Activated CD4-positive, alpha-beta T cell treated with anti-CD3 and anti-CD28 coated beads for 36 hours (primary cell): ENCODE measurements at regions not wholly inside any gene's neighbourhood (a gene's known extent, or its start where the extent isn't known, plus 50 kb on each side); places are given as distances from the start of the nearest gene placed in this dataset.

Experiments used
- ATAC-seq: fragments of 200-7000 bp; cut with Tn5 transposase; one replicate; pipeline ENCODE4 v1.10.0; 2021; ENCODE audit warnings: mild to moderate bottlenecking, moderate library complexity
- CTCF ChIA-PET: fragments of 350-600 bp; sonication (Branson Sonifier 250); formaldehyde crosslinking; loops from one replicate; lab custom pipeline; 2021; ENCODE audit warnings: antibody characterized with exemption; lab: Charles Lee
- POLR2A ChIA-PET: fragments of 350-600 bp; sonication (Branson Sonifier 250); formaldehyde crosslinking; loops from one replicate; lab custom pipeline; 2021; ENCODE audit warnings: antibody characterized with exemption, inconsistent platforms; lab: Charles Lee
- DNase-seq: peaks from one replicate; pipeline ENCODE4 v3.0.0-alpha.2; 2020
- H3K27ac Mint-ChIP-seq: one replicate; pipeline ENCODE4 v1.8.0; 2021; ENCODE audit warnings: mixed read lengths
- H3K27me3 Mint-ChIP-seq: one replicate; pipeline ENCODE4 v1.8.0; 2021; ENCODE audit warnings: mixed read lengths
- H3K36me3 Mint-ChIP-seq: one replicate; pipeline ENCODE4 v1.8.0; 2021; ENCODE audit warnings: low read depth, mixed read lengths
- H3K4me1 Mint-ChIP-seq: one replicate; pipeline ENCODE4 v1.8.0; 2021; ENCODE audit warnings: mixed read lengths
- H3K4me3 Mint-ChIP-seq: one replicate; pipeline ENCODE4 v1.8.0; 2021; ENCODE audit warnings: mild to moderate bottlenecking, moderate library complexity, mixed read lengths
- H3K9me3 Mint-ChIP-seq: one replicate; pipeline ENCODE4 v1.8.0; 2021; ENCODE audit warnings: low read depth, mixed read lengths
- intact Hi-C, 2 experiments: fragments of 100-400 bp; cut with DNase I in 1 of 2; cut with micrococcal nuclease in 1 of 2; formaldehyde crosslinking; loops; one replicate each; pipeline versions ENCODE4 v1.14.2 to v1.15.1; 2022 to 2024; cut with DNase I, micrococcal nuclease

DNA sequence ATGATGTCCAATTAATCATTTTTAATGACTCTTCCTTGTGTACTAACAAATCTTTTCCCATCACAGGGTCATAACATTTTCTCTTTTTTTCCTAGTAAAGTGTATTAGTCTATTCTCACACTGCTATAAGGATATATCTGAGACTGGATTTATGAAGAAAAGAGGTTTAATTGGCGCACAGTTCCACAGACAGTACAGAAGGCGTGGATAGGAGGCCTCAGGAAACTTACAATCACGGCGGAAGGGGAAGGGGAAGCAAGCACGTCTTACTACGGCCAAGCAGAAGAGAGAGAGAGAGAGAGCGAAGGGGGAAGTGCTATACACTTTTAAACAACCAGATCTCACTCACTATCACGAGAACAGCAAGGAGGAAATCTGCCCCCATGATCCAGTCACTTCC lies 359.4 kb upstream of the NFE2L3 start:
- Mint-ChIP-seq H3K4me1 (no peaks in the 10 kb centered on the region), H3K9me3 (no peaks in the 10 kb centered on the region), H3K4me3 (no peak overlapping the region), H3K27ac (no peak overlapping the region), H3K36me3 (no peaks in the 10 kb centered on the region), H3K27me3 (peaks cover 11% of the 10 kb centered on the region)
- POLR2A ChIA-PET: interaction anchor here (0.7 kb wide), 1 partner anchor 59 kb away, joined by 6 read pairs; no protein-coding TSS in a partner anchor
- intact Hi-C loops: no loop called here
- ATAC-seq: no peak
- no peak for DNase-seq
- CTCF ChIA-PET: no interaction called here

DNA sequence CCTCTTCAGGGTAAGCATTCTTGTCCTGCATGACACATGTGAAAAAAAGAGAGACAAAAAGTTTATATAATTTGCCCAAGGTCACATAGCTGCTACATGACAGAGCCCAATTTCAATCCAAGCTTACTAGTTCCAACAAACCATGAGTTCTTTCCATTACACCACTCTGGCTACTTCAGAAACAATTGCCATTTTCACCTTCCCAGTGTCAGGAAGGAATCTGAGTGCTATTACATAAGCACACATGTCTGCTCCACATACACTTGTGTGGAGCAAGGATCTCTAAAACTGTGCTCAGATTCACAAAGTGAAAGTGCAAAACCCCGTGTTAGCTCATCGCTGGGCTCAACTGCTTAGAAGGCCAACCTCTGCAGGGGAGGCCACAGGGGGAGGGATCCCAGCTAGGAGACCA lies 356.2 kb upstream of the NFE2L3 start:
- no peak overlapping the region for H3K4me3 Mint-ChIP-seq
- no peaks in the 10 kb centered on the region for H3K9me3 Mint-ChIP-seq
- DNase-seq (no peak), ATAC-seq (no peak)
- H3K27me3 Mint-ChIP-seq: peaks cover 11% of the 10 kb centered on the region
- intact Hi-C loops: no loop called here
- ChIA-PET POLR2A (interaction anchor here (0.6 kb wide), 1 partner anchor 54 kb away, joined by 3 read pairs; no protein-coding TSS in a partner anchor), CTCF (no interaction called here)
- H3K27ac Mint-ChIP-seq: no peak overlapping the region
- no peaks in the 10 kb centered on the region for H3K4me1 Mint-ChIP-seq
- H3K36me3 Mint-ChIP-seq: no peaks in the 10 kb centered on the region

DNA sequence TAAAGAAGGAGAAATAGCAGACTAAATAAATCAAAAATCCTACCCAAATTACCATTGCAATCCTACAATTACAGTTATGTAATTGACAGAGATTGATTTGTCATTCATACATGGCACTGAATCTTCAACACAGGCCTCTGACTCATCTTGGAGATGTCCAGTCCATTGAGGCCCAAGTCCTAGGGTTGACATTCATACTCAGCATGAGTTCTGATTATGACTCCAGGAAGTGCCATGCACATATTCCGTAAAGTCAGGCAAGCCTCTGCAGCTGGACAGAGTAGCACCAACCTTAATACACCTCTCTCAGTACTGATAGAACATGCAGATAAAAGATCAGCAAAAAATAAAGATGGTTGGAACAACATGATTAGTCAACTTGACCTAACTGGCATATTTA lies 353.7 kb upstream of the NFE2L3 start:
- intact Hi-C loops: no loop called here
- no peak overlapping the region for H3K27ac Mint-ChIP-seq
- peaks cover 11% of the 10 kb centered on the region for H3K4me1 Mint-ChIP-seq
- no peak overlapping the region for H3K4me3 Mint-ChIP-seq
- CTCF ChIA-PET: no interaction called here
- H3K36me3 Mint-ChIP-seq: no peaks in the 10 kb centered on the region
- POLR2A ChIA-PET: no interaction called here
- ATAC-seq: no peak
- H3K9me3 Mint-ChIP-seq: no peaks in the 10 kb centered on the region
- peaks cover 7% of the 10 kb centered on the region for H3K27me3 Mint-ChIP-seq
- no peak for DNase-seq

DNA sequence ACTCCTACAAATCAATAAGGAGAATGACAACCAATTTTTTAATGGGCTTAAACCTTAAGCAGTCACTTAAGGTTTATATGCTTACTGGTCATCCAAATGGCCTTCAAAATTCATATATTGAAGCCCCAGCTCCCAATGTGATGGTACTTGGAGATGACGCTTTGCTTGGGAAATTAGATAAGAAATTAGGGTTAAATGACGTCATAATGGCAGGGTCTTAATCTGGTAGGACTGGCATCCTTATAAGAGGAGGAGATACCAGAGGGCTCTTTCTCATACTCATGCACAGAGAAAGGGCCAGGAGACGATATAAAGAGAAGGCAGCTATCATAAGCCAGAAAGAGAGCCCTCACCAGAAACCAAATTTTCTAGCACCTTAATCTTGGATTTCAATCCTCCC lies 350.8 kb upstream of the NFE2L3 start:
- H3K9me3 Mint-ChIP-seq: no peaks in the 10 kb centered on the region
- intact Hi-C loops: no loop called here
- no peaks in the 10 kb centered on the region for H3K27me3 Mint-ChIP-seq
- no peaks in the 10 kb centered on the region for H3K36me3 Mint-ChIP-seq
- DNase-seq (no peak), ATAC-seq (no peak)
- POLR2A ChIA-PET: no interaction called here
- H3K4me1 Mint-ChIP-seq: peaks cover 13% of the 10 kb centered on the region
- no peak overlapping the region for H3K27ac Mint-ChIP-seq
- no peak overlapping the region for H3K4me3 Mint-ChIP-seq
- CTCF ChIA-PET: interaction anchor here (0.7 to 1.0 kb wide), 2 partner anchors 50 to 641 kb away, joined by 3 read pairs; no protein-coding TSS in a partner anchor

DNA sequence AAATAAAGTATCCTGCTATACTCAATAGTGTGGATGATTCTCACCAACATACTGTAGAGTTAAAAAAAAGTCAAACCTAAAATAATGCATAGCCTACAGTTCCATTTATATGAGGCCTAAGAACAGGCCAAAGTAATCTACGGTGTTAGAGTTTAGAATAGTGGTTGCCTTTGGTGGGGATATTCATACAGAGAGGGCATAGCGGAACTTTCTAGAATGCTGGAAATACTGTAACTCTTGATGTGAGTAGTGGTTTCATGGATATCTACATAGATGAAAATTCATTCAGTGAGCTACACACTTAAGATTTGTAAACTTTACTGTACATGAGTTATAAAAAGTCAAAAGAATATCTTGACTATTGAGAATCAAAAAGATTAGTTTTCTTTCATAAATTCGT lies 349.9 kb upstream of the NFE2L3 start:
- Mint-ChIP-seq H3K27me3 (peaks cover 3% of the 10 kb centered on the region), H3K9me3 (no peaks in the 10 kb centered on the region), H3K27ac (no peak overlapping the region), H3K36me3 (no peaks in the 10 kb centered on the region), H3K4me3 (no peak overlapping the region), H3K4me1 (peaks cover 13% of the 10 kb centered on the region)
- ATAC-seq: peak; percentile 69
- CTCF ChIA-PET: no interaction called here
- intact Hi-C loops: no loop called here
- POLR2A ChIA-PET: no interaction called here
- no peak for DNase-seq

DNA sequence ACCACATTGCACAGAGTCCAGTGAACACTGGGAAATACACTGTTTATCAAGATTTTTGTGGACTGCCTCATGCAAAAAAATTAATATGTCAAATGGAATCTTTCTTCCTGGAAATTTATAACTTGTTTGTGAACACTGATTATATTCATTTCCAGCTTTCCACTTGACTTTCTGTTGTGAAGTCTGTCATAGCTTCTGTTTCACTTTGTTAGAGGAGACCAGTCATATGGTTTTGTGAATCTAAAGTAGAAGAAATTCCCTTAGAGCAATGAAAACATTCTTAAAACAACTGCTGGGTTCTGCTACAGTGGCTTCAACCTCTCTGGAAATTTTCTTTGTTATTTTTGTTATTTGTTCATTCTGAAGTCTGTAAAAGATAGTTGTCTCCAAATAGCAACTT lies 349.5 kb upstream of the NFE2L3 start:
- no peak for DNase-seq
- Mint-ChIP-seq H3K4me3 (no peak overlapping the region), H3K36me3 (no peaks in the 10 kb centered on the region), H3K9me3 (no peaks in the 10 kb centered on the region), H3K4me1 (peaks cover 13% of the 10 kb centered on the region), H3K27me3 (peaks cover 3% of the 10 kb centered on the region), H3K27ac (no peak overlapping the region)
- POLR2A ChIA-PET: no interaction called here
- CTCF ChIA-PET: no interaction called here
- intact Hi-C loops: no loop called here
- peak; percentile 76 for ATAC-seq

DNA sequence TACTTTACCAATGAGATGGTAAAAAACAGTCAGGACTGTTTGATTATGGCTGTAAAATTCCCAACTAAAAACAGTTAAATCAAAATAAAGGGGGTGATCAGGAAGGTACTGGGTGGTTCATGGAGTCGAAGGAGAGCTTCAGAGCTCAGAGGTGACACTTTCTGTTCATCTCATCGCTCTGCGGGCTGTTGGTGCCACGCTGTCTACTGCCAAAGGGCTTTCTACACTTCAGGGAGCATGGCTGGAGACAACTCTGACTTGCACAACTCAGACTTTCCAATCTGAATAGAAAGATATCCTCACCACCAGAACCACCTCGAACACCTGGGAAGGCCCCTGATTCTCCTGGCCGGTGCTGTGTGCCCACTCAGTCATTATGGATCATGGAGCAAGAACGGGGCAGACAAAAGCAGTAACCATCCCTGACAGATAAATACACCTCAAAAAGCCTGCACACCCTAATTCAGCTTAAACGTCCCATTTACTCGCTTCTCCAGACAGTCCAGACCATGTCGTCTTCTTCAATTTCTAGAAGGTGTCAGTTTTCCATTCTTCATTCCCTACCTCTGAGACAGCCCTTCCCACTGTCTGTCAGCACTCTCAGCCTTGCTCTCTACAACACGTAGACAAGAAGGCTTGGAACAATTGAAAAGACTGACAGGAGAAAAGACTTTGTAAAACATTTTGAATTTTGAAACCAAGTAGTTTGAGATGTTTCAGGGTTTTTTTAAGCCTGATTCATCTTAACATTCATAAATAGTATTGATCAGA lies 348.7 kb upstream of the NFE2L3 start:
- no peaks in the 10 kb centered on the region for H3K9me3 Mint-ChIP-seq
- peak; percentile 75 for ATAC-seq
- POLR2A ChIA-PET: no interaction called here
- H3K4me3 Mint-ChIP-seq: no peak overlapping the region
- no peak overlapping the region for H3K27ac Mint-ChIP-seq
- peak; percentile 32 for DNase-seq
- peaks cover 6% of the 10 kb centered on the region for H3K27me3 Mint-ChIP-seq
- H3K36me3 Mint-ChIP-seq: no peaks in the 10 kb centered on the region
- H3K4me1 Mint-ChIP-seq: peaks cover 13% of the 10 kb centered on the region
- intact Hi-C loops: no loop called here
- CTCF ChIA-PET: no interaction called here

DNA sequence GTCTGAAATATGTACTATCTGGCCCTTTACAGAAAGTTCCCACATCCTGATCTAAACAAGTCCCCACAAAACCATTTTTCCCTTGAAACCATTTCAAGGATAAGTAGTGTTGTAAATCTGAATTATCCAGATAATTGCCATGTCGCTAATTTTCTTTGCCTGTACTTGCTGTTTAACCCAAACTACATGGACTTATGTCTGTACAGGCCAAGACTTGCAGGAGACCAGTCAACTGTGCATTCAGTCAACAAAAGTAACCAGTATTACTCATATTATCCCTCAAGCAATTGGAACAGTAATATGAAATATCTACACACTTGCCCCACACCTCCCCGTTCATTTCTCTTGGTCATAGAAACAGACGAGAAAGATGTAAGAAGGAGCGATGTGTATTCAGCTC lies 347.8 kb upstream of the NFE2L3 start:
- intact Hi-C loops: no loop called here
- H3K27me3 Mint-ChIP-seq: peaks cover 6% of the 10 kb centered on the region

DNA sequence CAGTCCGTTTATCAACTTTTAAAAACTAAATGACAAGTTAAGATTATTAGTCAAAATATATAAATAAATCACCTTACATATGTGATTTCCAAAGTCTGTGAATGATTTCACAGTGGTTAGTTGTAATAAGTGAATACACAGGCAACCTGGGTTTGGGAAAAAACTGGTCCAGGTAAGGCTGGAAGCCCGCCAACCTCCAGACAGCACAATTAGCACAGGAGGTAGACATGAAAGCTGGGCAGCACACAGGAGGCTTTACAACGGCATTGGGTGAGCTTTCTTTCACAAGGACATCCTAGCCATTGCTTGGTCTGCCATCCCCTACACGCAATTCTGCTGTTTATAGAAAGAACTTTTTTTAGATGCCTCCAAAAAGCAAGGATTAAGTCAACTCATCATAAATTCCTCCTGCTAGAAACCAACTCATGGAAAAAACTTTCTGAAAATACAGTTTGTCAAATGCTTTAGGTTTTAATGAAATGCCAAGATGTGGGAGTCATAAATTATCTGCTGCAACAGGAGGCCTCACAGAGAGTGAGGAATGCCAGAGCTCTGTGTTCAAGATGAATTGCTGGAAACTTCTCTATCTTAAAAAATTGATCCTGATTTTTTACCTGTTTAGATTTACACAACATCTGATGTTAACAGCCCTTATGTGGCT lies 346.8 kb upstream of the NFE2L3 start:
- Mint-ChIP-seq H3K9me3 (no peaks in the 10 kb centered on the region), H3K4me3 (no peak overlapping the region), H3K4me1 (peaks cover 13% of the 10 kb centered on the region), H3K36me3 (no peaks in the 10 kb centered on the region), H3K27ac (no peak overlapping the region), H3K27me3 (peaks cover 6% of the 10 kb centered on the region)
- intact Hi-C loops: no loop called here
- ChIA-PET CTCF (no interaction called here), POLR2A (interaction anchor here (0.6 kb wide), 1 partner anchor 12 kb away, joined by 3 read pairs; no protein-coding TSS in a partner anchor)
- ATAC-seq (no peak), DNase-seq (no peak)

More for the DNA sequence above, 347.8 kb upstream of the NFE2L3 start:
- DNase-seq (no peak), ATAC-seq (no peak)
- H3K27ac Mint-ChIP-seq: no peak overlapping the region
- H3K4me1 Mint-ChIP-seq: peaks cover 13% of the 10 kb centered on the region
- POLR2A ChIA-PET: no interaction called here
- no peaks in the 10 kb centered on the region for H3K9me3 Mint-ChIP-seq
- CTCF ChIA-PET: no interaction called here
- no peaks in the 10 kb centered on the region for H3K36me3 Mint-ChIP-seq
- no peak overlapping the region for H3K4me3 Mint-ChIP-seq

DNA sequence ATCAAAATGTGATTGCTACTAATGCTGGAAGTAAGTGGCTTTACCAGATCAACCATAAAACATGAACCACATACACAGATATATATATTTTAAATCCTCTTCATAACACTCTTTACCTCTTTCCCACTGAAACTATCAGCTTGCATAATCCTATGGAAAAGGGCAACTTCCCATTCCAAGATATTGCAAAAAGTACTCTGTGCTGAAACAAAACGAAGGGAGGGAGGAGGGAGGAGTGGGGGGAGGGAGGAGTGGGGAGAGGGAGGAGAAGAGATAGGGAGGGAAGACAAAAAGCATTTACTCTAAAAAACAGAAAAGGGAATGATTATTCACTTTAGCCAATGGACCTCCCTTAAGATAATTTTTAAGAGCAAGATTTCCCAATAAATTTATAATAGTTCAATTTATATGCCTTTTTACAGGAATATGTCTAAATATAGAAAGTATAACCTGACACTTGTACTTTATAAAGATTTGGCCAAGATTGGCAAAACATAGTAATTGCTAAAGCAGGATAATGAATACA lies 344.8 kb upstream of the NFE2L3 start:
- Mint-ChIP-seq H3K27me3 (peaks cover 8% of the 10 kb centered on the region), H3K4me1 (peaks cover 11% of the 10 kb centered on the region), H3K4me3 (no peak overlapping the region), H3K27ac (no peak overlapping the region), H3K36me3 (no peaks in the 10 kb centered on the region), H3K9me3 (no peaks in the 10 kb centered on the region)
- no peak for ATAC-seq
- ChIA-PET CTCF (no interaction called here), POLR2A (no interaction called here)
- DNase-seq: no peak
- intact Hi-C loops: no loop called here

DNA sequence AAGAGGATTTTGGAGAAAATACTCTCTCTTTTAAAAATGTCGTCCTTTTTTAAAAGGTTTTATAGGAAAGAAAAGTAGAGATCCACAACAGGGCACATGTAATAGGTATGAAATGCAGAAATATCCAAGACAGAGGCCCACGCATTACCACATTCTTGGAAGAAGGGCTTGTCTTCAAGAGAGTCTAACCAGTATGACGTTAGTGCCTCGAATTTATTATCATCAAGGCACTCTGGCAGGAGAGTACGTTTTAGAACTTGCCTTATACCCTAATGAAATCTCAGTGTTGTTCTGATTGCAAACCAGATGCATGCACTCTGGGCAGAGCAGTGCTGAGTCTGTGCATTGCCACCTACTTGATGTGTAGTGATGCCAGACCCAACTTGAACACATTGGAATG lies 342.6 kb upstream of the NFE2L3 start:
- ATAC-seq: no peak
- Mint-ChIP-seq H3K27me3 (peaks cover 11% of the 10 kb centered on the region), H3K36me3 (no peaks in the 10 kb centered on the region), H3K4me3 (no peak overlapping the region), H3K27ac (no peak overlapping the region), H3K9me3 (no peaks in the 10 kb centered on the region), H3K4me1 (no peaks in the 10 kb centered on the region)
- no peak for DNase-seq
- intact Hi-C loops: no loop called here
- ChIA-PET POLR2A (no interaction called here), CTCF (no interaction called here)
